Choroid plexus epithelial cell (primary cell): ENCODE measurements at regions not wholly inside any gene's neighbourhood (a gene's known extent, or its start where the extent isn't known, plus 50 kb on each side); places are given as distances from the start of the nearest gene placed in this dataset.

Source experiments
- DNase-seq: peaks from one replicate; pipeline ENCODE4 v3.0.0-alpha.2; 2010; ENCODE audit warnings: low read depth
- H3K4me3 ChIP-seq: 2 replicates; pipeline ENCODE4 v1.5.1; 2011; ENCODE audit warnings: low read depth, mild to moderate bottlenecking, control low read depth, low read length, moderate library complexity
- CTCF ChIP-seq: conservative IDR thresholded peaks from 2 replicates; pipeline ENCODE4 v1.5.1; 2011; ENCODE audit warnings: low read depth, mild to moderate bottlenecking, control low read depth, inconsistent platforms, low read length, moderate library complexity

- no peak for DNase-seq
- H3K4me3 ChIP-seq = no peak overlapping the region
- TF ChIP-seq CTCF = no peak
These were observed 281.1 kb downstream of the NPIPA8 start for GRCh38 chr16:18055411-18055916.

- no peak for TF ChIP-seq CTCF
- no peak for DNase-seq
- H3K4me3 ChIP-seq = no peak overlapping the region
These were observed 285.8 kb downstream of the NPIPA8 start for GRCh38 chr16:18050777-18051176.

- no peak overlapping the region for H3K4me3 ChIP-seq
- DNase-seq = no peak
- no peak for TF ChIP-seq CTCF
These were observed 286.3 kb downstream of the NPIPA8 start for GRCh38 chr16:18050234-18050633.

GRCh38 chr16:18049547-18050133 is 286.9 kb downstream of the NPIPA8 start:
- no peak for DNase-seq
- TF ChIP-seq CTCF = no peak
- no peak overlapping the region for H3K4me3 ChIP-seq

GRCh38 chr16:18048853-18049546 is 287.5 kb downstream of the NPIPA8 start:
- H3K4me3 ChIP-seq = no peak overlapping the region
- TF ChIP-seq CTCF = no peak
- no peak for DNase-seq

GRCh38 chr16:18047761-18048160 is 288.8 kb downstream of the NPIPA8 start:
- no peak for DNase-seq
- TF ChIP-seq CTCF = no peak
- H3K4me3 ChIP-seq = no peak overlapping the region

GRCh38 chr16:18045356-18045755 is 291.2 kb downstream of the NPIPA8 start:
- no peak for DNase-seq
- H3K4me3 ChIP-seq = no peak overlapping the region
- no peak for TF ChIP-seq CTCF
